ENCODE measurements at regions not wholly inside any gene's neighbourhood (a gene's known extent, or its start where the extent isn't known, plus 50 kb on each side); places are given as distances from the start of the nearest gene placed in this dataset.

- TF ChIP-seq EZH2 (IDR thresholded peaks at IDR 0.05) (no peak), POLR2AphosphoS5 (IDR thresholded peaks at IDR 0.05; ENCODE audit: borderline replicate concordance, low read depth, low read length) (no peak)
Measured at GRCh38 chr9:20191228-20191840, 402.5 kb upstream of the SLC24A2 start.
